HEK293 (cell line): ENCODE measurements at regions not wholly inside any gene's neighbourhood (a gene's known extent, or its start where the extent isn't known, plus 50 kb on each side); places are given as distances from the start of the nearest gene placed in this dataset.

Source experiments
- MYNN ChIP-seq: fragments of 450-650 bp; formaldehyde crosslinking; IDR thresholded peaks from 2 replicates; pipeline ENCODE4 v1.5.1; 2016; ENCODE audit warnings: missing biosample characterization, missing genetic modification characterization, borderline replicate concordance
- PRDM2 ChIP-seq: fragments of 450-650 bp; formaldehyde crosslinking; IDR thresholded peaks from 2 replicates; pipeline ENCODE4 v1.5.1; 2016; ENCODE audit warnings: missing biosample characterization, missing genetic modification characterization, borderline replicate concordance
- ZFP37 ChIP-seq: fragments of 450-650 bp; formaldehyde crosslinking; IDR thresholded peaks from 2 replicates; pipeline ENCODE4 v1.5.1; 2016; ENCODE audit warnings: missing biosample characterization, missing genetic modification characterization
- ZNF292 ChIP-seq: fragments of 450-650 bp; formaldehyde crosslinking; IDR thresholded peaks from 2 replicates; pipeline ENCODE4 v1.5.1; 2016; ENCODE audit warnings: low read depth, missing biosample characterization, missing genetic modification characterization, borderline replicate concordance
- ZNF610 ChIP-seq: fragments of 450-650 bp; formaldehyde crosslinking; IDR thresholded peaks from 2 replicates; pipeline ENCODE4 v1.5.1; 2016; ENCODE audit warnings: missing biosample characterization, missing genetic modification characterization, borderline replicate concordance
- ZNF658 ChIP-seq: fragments of 450-650 bp; formaldehyde crosslinking; IDR thresholded peaks from 2 replicates; pipeline ENCODE4; 2016; ENCODE audit warnings: missing biosample characterization, missing genetic modification characterization
- ZXDB ChIP-seq: fragments of 450-650 bp; formaldehyde crosslinking; IDR thresholded peaks from 2 replicates; pipeline ENCODE4 v1.5.1; 2016; ENCODE audit warnings: missing biosample characterization, missing genetic modification characterization

- no peak for TF ChIP-seq ZNF658 (tag by site-specific recombination)
- TF ChIP-seq ZNF292, result no peak
- no peak for TF ChIP-seq ZXDB (tag by site-specific recombination)
- TF ChIP-seq PRDM2, result no peak
- TF ChIP-seq ZNF610 (tag by site-specific recombination), result no peak
- no peak for TF ChIP-seq MYNN (tag by site-specific recombination)
- TF ChIP-seq ZFP37 (tag by site-specific recombination), result no peak
Observed at GRCh38 chr17:34733333-34733732, 154.0 kb downstream of the TMEM132E start.
